KG1 (cell line): ENCODE measurements at regions not wholly inside any gene's neighbourhood (a gene's known extent, or its start where the extent isn't known, plus 50 kb on each side); places are given as distances from the start of the nearest gene placed in this dataset.

Experiments used
- DNase-seq: peaks from one replicate; lab custom pipeline; 2025; lab: John Stamatoyannopoulos, UW

DNA sequence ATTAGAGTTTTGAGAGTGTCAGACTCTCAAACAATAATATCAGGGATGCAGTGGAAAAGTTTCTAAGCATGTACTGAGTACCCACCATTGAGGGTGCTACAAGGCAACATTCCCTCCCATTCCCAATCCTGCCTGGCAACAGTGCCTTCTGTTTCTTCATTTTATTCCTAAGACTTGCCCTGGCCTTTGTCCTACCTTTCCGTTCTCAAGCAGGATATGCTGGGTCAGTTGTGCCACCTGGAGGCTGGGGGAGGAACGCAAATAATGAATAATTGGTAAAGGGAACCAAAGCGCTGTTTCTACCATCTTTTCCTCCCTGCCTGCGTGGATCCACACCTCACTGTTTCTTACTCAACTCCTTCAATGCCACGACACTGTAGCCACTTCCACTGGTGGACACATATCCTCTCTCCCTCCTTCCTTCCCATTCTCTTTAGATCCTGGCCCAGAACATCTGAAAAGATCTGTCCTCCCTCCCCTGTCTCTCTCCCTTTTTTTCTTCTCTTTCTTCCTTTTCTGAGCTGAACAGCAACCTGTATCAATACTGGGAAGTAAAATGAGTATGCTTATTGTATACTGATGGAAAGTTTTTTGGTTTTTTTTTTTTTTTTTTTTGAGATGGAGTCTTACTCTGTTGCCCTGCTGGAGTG is 149.5 kb downstream of the C9orf152 start:
- DNase-seq: no peak

DNA sequence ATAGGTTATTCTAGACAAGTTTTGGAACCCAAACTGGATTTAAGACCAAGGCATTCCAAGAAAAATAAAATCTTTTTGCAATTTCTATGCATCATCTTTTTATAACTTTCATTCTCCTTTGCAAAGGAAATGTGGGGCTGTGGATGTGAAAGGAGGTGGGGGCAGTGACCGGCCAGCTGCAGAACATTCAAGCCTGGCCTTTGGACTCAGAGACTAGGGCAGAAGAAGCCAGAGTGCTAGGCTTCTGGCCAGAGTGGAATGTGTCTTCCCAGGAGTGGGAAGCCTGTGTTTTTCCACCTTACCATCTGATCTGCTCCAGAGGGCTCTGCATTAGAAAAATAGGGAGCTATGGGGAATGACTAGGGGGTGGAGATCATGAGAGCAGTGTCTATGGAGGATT is 148.5 kb downstream of the C9orf152 start:
- no peak for DNase-seq

DNA sequence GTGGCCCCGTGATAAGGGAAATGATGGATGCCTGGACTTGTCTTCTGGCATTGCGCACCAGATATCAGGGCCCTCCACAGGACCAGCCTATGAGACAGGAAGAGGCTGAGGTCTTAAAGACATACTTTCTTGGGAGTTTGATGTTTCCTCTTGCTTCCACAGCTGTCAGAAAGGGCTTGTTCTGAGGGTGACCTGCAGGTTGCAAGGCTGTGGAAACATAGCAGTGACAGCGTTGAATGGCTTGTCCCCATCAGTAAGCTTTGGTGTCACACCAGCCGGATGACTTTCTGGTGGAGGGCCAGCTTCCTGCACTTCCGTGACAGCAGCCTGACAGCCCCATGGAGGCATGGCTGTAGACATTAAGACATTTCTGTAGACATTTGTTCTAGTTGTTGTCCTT is 143.2 kb downstream of the C9orf152 start:
- no peak for DNase-seq

DNA sequence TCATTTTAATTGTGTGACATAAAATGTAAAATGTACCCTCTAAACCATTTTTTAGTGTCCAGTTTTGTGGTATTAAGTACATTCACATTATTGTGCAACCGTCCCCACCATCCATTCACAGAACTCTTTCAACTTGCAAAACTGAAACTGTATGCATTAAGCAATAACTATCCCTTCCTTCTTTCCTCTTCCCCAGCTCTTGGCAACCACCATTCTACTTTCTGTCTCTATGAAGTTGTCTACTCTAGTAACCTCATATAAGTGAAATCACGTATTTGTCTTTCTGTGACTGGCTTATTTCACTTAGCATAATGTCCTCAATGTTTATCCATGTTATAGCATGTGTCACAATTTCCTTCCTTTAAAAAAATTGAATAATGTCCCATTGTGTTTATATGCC is 142.4 kb downstream of the C9orf152 start:
- DNase-seq: no peak

DNA sequence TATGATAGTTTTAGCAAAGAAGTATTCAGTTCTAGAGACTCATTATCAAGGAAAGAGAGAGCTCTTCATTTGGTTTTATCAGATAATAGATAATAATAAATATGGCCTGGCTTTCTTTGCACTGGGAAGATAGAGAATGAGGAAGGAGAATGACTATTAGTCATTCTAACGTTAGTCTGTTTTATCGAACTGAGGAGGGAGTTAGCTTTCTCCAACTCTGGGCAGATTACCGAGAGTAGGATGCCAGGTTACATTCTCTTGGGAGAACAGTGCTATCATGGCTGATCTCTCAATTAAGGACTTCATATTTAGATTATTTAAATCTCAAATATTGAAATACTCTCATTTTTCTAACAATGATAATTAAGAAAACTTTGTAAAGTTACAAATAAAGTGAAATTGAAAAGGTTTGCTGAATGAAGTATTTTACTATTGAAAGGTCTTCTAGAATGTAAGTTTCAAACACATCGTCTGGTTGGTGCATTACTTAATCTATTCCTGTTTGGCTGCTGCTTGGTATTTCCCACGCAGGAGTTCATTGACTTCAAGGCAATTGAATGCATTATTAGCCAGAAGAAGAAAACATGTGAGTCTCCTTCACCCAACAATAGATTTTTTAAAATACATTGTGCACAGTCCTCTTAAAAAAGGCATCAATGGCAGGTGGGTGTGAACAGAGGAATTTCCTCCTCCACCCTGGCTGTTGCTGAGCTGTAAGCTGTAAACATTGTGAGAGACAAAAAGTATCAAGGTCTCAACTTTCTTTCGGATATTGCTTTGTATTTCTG is 140.8 kb downstream of the C9orf152 start:
- no peak for DNase-seq

DNA sequence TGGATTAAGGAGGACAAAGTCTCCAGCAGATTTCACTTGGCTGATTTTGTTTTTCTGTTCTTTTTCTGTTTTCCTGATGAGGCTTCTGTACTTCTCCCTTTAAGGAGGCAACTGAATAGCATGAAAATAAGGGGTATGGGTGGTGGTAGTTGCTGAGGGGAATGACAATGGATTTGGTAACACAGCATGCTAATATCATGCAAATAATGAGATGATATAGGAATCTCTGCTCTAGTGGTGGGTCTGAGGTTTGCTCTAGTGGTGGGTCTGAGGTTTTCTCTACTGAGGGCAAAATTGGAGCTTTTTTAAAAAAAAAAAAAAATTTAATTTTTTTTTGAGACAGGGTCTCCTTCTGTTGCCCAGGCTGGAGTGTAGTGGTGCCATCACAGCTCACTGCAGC is 139.7 kb downstream of the C9orf152 start:
- no peak for DNase-seq

DNA sequence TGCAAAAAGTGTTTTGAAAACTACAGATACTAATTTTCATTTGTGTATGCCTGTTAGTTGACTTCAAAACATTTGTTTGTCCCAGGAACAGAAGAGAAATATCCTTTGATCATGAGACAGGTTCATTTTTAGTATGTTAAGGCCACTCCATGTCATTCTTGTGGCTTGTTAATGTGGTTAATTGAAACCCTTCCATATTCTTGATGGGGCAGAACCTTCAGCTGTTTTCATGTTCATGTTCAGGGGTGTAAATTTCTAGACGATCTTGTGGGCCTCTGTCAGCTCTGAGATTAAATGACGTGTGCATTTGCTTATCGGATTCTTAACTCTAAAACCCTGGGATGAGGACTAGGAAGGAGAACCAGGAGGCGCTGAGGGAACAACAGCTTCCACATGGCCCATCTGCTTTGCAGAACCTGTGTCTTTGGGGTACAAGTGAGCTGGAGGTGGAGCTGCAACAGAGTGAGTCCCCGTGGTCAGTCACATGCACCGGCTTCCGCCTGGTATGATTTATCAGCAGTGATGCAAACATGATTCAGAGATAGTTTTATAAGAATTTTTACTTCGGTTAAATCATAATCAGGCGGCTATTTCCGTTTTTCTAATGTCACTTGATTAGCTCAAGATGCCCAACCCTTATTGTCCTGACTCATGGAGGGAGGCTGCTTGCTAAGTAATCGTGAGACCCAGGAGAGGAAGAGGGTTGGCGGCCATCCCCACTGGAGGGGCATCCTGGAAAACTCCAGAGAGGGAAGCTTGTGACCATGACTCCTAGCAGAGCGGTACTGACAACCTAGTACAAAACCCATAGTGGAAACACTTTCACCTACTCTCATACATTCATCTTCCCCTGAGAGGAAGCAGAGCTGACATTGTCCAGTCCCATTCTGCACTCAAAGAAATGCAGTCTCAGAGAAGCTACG is 138.4 kb downstream of the C9orf152 start:
- no peak for DNase-seq

DNA sequence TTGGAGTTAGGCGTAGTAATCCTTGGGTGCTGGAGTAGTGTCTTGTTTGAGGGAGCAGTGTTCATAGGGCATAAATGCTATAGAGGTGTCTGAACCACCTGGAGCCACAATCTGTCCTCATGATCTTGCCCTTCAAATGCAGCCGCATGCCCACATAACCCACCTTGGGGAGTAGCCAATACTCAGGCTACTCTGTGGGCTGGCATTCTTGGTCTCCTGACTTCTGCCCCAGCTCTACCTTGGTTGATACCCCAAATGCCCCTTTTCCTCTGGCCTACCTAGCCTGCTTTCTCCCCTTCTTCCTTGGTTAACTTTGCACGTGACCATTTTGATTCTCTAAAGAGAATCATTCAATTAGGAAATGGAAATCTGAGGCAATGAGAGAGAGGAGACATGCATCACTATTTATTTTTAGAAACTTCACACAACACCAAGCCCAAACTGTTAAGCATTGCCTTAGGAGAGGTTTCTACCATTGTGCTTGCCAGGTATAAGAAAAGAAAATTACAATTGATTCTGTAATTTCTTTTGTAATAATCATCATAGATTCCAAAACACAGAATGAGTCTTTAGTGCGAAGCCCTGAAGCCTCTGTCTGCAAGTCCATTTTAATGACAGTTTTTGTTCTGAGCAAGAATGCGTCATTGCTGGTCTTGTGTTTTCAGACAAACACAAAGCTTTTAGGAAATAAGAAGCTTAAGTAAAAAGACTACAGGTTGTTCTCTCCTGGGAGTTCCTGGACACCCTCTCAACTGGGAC is 135.2 kb downstream of the C9orf152 start:
- no peak for DNase-seq

DNA sequence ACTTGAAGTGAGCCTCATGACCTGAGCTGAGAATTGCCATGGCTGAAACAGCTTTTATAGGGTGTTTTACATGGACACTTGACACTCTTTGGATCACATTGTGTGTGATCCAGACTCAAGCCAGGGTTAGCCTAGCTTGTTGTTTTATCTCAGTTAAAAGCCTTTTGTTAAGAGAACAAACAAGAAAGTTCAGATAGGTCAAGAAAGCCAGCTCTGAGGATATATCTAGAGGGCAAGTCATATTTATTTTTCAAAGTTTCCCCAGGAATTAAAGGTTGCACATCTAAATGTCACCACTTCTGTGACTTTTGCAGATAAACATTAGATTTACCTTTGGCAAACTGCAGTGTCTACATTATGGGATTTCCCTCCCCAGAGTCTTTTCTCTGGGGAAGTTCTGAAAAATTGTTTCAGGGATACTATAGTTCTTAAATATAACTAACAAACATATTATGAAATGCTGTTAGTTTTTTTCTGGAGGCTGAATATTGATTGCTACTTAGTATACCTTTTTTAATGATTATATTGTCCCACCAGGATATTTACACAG is 134.5 kb downstream of the C9orf152 start:
- no peak for DNase-seq

DNA sequence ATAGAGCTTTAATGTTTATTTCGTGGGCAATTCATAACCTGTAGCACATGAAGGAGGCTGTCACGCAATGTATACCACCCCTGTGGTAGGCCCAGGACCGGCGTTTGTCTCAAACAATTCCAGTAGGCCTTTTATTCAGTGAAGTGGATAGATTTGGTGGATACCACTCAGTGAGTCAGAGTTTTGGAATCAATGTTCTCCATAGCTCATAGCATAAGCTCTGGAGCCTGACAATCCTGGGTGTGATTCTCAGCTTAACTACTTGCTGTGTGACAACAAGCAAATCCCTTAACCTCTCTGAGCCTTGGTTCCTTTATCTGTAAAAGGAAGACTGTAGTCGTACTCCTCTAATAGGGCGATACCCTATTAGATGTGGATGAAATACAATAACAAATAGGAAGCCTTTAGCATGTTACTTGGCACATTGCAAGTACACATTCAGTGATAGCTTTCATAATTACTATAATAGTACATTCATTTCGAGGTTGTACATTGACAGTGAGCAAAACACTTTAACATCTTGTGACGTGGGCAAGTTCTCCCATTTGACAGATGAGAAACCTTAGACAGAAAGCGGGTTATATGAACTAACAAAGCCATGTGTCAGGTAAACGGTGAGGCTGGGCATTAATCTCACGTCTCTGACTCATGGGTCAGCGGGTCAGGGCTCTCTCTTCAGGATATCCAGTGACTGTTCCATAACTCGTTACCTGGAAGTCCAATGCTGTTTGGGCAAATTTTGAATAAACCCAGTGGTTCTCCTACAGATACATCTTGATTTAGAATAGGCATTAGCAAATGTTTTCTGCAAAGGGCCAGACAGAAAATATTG is 130.8 kb downstream of the C9orf152 start:
- no peak for DNase-seq

DNA sequence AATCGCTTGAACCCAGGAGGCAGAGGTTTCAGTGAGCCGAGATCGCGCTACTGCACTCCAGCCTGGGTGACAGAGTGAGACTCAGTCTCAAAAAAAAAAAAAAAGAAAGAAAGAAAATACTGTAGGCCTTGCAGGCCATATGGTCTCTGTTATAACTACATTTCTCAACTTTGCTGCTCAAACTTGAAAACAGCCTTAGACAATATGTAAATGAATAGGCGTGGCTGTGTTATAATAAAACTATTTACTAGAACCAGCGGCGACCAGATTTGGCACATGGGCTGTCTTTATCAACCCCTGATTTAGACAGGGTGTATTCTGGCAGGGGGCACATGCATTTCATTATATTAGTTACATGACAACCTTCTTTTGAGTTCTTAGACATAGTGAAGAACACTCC is 130.0 kb downstream of the C9orf152 start:
- DNase-seq: no peak

DNA sequence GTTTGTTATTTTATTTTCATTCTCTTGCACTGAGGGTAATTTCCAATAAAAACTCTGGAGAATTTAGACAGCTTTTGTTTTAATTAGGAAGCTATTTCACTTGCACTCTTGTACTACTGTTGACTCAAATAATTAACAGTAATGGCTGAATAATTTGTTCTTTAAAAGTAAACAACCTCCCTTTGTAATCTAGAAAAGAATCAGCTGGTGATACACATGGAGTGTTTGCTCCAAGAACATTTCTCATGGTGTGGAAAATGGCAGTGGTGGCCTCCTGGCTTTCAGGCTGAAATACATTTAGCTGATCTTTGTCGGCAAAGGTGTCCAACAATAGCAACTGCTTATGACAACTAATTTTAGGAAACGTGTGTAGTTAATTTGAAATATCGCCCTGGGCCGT is 129.4 kb downstream of the C9orf152 start:
- no peak for DNase-seq

DNA sequence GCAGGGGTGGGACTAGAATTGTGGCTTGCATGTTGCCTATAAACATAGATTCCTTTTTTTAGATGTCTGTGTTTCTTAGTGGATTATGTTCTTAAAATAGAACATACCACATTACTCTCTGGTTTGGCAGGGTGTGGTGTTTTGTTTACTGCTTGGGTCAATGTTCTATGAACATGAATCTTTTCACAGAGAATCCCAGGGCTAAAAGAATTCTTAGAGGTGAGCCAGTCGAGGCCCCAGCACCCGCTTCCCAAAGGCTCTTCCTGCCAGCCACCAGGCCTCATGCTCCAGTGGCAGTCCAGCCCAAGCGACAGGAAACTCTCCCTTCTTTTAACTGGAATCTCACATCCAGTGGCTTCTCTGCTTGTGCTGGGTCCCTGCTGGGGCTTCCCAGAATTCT is 126.6 kb downstream of the C9orf152 start:
- no peak for DNase-seq

DNA sequence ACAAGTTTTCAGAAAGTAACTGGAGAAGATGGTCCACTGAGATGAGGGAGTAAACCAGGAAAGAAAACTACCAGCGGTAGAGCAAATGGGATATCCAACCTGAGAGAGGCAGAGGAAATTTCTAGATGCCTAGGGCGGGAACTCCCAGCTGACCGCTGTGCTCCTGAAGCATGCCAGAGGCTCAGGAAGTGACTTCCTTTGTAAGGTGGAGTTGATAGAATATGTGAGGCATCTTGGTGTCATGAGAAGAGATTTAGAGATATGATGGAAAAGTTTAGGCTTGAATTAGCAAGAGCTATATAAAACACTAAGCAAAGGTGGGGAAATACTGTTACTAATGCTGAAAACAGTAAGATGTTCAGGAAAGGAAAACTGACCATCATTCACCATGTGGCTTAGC is 124.1 kb downstream of the C9orf152 start:
- DNase-seq: no peak

DNA sequence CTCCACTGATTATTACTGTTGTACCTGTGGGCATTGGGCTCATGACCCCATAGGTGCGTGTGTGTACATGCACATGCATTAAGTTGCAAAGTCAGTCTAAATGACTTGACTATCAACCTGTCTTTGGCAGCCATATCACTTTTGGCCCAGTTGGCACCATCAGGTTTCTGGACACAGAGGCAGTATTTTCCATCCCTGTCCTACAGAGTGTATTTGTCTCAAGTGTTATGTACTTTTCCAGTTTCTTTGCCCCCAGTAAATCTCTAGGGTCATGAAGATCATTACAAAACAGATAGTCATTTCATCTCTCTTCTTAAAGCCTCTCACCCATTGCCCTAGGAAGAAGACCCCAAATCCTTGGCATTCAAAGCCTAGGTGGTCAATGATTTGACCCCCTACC is 121.4 kb downstream of the C9orf152 start:
- DNase-seq: no peak

DNA sequence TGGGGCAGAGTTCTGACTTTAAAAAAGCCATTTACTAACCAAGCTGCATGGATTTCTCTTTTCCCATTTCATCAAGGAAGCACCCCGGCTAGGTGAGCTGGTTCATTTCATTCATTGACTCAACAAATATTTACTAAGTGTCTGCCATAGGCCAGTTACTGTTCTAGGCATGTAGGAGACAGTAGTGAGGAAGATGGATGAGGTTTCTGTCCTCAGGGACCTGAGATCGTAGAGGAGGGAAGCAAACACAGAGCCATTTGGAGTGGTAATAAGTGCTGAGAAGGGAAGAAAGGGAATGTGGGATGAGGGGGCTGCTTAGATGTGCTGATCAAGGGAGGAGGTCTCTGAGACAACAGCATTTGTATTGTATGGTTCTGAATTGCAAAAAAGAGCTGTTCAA is 120.4 kb downstream of the C9orf152 start:
- no peak for DNase-seq

DNA sequence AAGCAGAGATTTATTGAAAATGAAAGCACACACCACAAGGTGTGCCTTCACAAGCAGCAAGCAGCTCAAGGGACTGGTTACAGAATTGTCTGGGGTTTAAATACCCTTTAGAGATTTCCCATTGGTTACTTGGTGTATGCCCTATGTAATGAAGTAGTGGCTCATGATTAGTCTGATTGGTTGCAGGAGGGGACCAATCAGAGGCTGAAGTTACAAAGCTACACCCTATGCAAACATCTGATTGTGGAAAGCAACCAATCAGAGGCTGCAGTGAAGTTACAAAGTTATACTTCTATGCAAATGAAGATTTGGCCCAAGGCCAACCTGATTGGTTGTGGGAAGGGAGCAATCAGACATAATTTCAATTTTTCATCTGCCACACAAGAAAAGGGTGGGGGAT is 119.9 kb downstream of the C9orf152 start:
- no peak for DNase-seq

DNA sequence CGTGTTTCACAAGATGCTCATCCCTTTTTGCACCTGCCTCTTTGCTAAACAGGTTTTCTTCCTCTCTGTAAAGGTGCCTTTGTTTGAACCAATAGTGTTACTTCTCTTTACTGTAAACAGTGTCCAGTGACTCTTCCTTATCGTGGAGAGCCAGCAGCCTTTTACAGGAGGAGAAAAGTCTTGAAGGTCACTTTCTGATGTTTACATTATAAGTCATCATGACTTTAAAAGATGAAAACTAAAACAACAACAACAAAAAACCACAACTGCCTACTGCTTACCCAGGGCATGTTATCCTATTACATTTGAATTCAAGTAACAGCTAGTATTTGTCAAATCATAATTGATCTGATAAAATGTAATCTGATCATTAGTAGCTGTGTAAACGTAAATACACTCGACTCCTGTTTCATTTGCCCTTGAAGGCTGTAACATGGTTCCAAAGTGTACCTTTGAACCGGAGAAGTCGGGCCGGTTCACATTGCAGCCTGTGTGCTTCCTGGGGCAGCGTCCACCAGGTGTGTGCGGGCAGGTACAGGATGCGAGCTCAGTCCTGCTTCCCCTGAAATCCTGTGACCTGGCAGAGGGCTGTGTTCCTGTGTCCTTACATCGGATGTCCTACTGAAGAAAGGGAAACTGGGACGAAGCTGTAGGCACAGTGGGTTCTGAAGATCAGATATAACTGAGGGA is 118.1 kb downstream of the C9orf152 start:
- DNase-seq: no peak

DNA sequence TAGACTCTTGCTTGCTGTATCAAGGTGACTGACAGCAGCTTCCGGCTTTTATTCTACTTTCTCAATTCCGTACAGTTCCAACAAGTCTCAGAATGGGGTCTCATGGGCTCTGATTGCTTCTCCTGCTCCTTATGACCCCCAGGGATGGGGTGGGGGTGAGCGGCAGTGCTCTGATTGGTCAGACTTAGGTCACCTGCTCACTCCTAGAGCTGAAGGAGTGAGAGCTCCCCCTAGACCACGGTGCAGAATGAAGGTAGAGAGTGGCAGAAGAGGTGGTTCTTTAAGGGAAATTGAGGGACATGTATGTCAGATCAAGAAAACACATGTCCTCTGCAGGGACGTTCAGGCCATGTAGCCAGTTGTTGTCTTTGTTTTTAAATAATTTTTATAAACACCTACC is 115.2 kb downstream of the C9orf152 start:
- DNase-seq: no peak

DNA sequence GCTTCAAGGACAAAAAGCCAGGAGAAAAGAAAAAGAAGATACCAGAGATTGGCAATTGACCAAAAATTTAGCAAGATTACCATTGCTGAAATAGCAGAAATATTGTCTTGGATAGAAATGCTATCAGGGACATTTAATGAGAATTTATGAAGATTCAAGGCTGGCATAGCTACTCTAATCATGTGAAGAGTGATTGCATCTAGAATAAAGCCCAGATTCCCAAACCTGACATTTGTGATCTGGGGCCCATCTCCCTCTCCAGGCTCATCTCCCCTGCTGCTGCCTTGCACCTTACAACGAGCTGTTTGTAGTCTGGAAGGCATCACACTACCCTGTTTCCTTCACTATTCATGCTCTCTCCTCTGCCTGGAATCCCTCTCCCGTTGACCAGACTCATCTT is 114.5 kb downstream of the C9orf152 start:
- no peak for DNase-seq
